ENCODE measurements at regions not wholly inside any gene's neighbourhood (a gene's known extent, or its start where the extent isn't known, plus 50 kb on each side); places are given as distances from the start of the nearest gene placed in this dataset.

- Histone ChIP-seq H3K27me3 (ENCODE audit: low read depth) (no peaks in the 10 kb centered on the region), H3K4me1 (no peaks in the 10 kb centered on the region), H3K9me3 (no peaks in the 10 kb centered on the region), H3K36me3 (no peaks in the 10 kb centered on the region), H3K4me3 (no peak overlapping the region), H3K27ac (no peak overlapping the region)
- DNase-seq: no peak
- TF ChIP-seq CTCF (IDR thresholded peaks at IDR 0.05): no peak
- intact Hi-C loops (cut with DNase I): no loop called here
- ATAC-seq: peak in 1 of 2 donors; percentile 56
These were observed 659.9 kb downstream of the KCNT2 start for GRCh38 chr1:195948123-195948895.

GRCh38 chr1:195946500-195946899 lies 661.7 kb downstream of the KCNT2 start:
- no peak for ATAC-seq
- Histone ChIP-seq H3K27ac (no peak overlapping the region), H3K4me3 (no peak overlapping the region), H3K9me3 (no peaks in the 10 kb centered on the region), H3K27me3 (ENCODE audit: low read depth) (no peaks in the 10 kb centered on the region), H3K4me1 (no peaks in the 10 kb centered on the region), H3K36me3 (no peaks in the 10 kb centered on the region)
- intact Hi-C loops (cut with DNase I): no loop called here
- no peak for DNase-seq
- TF ChIP-seq CTCF (IDR thresholded peaks at IDR 0.05): no peak

GRCh38 chr1:195941795-195942194 lies 666.4 kb downstream of the KCNT2 start:
- no peak overlapping the region for H3K27ac ChIP-seq
- ATAC-seq (no peak), DNase-seq (no peak)
- H3K27me3 ChIP-seq (ENCODE audit: low read depth): no peaks in the 10 kb centered on the region
- intact Hi-C loops (cut with DNase I): no loop called here
- no peaks in the 10 kb centered on the region for H3K4me1 ChIP-seq
- no peaks in the 10 kb centered on the region for H3K9me3 ChIP-seq
- no peaks in the 10 kb centered on the region for H3K36me3 ChIP-seq
- no peak for TF ChIP-seq CTCF (IDR thresholded peaks at IDR 0.05)
- H3K4me3 ChIP-seq: no peak overlapping the region

GRCh38 chr1:195941314-195941713 lies 666.9 kb downstream of the KCNT2 start:
- DNase-seq: no peak
- Histone ChIP-seq H3K9me3 (no peaks in the 10 kb centered on the region), H3K4me1 (no peaks in the 10 kb centered on the region), H3K36me3 (no peaks in the 10 kb centered on the region), H3K27ac (no peak overlapping the region), H3K4me3 (no peak overlapping the region), H3K27me3 (ENCODE audit: low read depth) (no peaks in the 10 kb centered on the region)
- no peak for ATAC-seq
- no peak for TF ChIP-seq CTCF (IDR thresholded peaks at IDR 0.05)
- intact Hi-C loops (cut with DNase I): no loop called here

- no peak for TF ChIP-seq CTCF (IDR thresholded peaks at IDR 0.05)
- DNase-seq: no peak
- Histone ChIP-seq H3K4me1 (no peaks in the 10 kb centered on the region), H3K27me3 (ENCODE audit: low read depth) (no peaks in the 10 kb centered on the region), H3K36me3 (no peaks in the 10 kb centered on the region), H3K9me3 (no peaks in the 10 kb centered on the region), H3K4me3 (no peak overlapping the region), H3K27ac (no peak overlapping the region)
- intact Hi-C loops (cut with DNase I): no loop called here
- no peak for ATAC-seq
These were observed 668.4 kb downstream of the KCNT2 start for GRCh38 chr1:195939844-195940243.
